GM18505 (cell line): ENCODE measurements at regions not wholly inside any gene's neighbourhood (a gene's known extent, or its start where the extent isn't known, plus 50 kb on each side); places are given as distances from the start of the nearest gene placed in this dataset.
"Not testable (repeated sequence)": the region's sequence is repeated elsewhere in the genome, so short reads cannot be mapped to it uniquely, and the experiment has no call there.

Experiments
- ATAC-seq: cut with Tn5 transposase; IDR thresholded peaks from one replicate; pipeline ENCODE4 v1.9.1; 2021; ENCODE audit not compliant: unreplicated experiment
- POLR2A ChIP-seq: IDR thresholded peaks from 4 replicates; pipeline ENCODE4 v1.6.1; 2011; ENCODE audit warnings: borderline replicate concordance; ENCODE audit not compliant: insufficient read depth, insufficient read length; ENCODE audit errors: extremely low read depth

GRCh38 chr15:60257591-60258159 is 140.1 kb downstream of the ANXA2 start:
- no peak for ATAC-seq
- TF ChIP-seq POLR2A, result no peak

- ATAC-seq, result no peak
- no peak for TF ChIP-seq POLR2A
Measured at GRCh38 chr15:60259469-60259868, 138.3 kb downstream of the ANXA2 start.

GRCh38 chr15:60264088-60264487 is 133.7 kb downstream of the ANXA2 start:
- no peak for ATAC-seq
- TF ChIP-seq POLR2A, result no peak

- TF ChIP-seq POLR2A, result no peak
Measured at GRCh38 chr15:60264566-60264965, 133.2 kb downstream of the ANXA2 start.

DNA sequence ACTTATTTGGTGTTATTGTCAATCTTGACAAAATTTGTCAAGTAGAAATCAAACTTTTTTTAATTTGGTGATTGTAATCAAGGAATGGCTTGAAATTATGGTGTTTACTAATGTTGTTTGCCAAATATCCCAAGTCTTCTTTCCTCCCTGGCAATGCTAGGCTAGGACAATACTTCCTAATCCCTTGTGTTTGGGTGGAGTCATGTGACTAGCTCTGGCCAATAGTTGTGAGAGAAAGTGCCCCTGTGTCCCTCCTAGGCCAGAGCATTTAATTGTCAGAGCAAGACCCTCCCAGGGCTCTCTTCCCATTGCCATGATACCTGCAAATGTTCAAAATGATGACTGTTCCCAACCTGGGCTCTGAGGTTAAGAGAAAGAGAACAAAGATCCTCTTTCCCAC is 132.7 kb downstream of the ANXA2 start:
- no peak for ATAC-seq
- TF ChIP-seq POLR2A, result no peak

More at GRCh38 chr15:60264566-60264965, 133.2 kb downstream of the ANXA2 start:
- no peak for ATAC-seq

DNA sequence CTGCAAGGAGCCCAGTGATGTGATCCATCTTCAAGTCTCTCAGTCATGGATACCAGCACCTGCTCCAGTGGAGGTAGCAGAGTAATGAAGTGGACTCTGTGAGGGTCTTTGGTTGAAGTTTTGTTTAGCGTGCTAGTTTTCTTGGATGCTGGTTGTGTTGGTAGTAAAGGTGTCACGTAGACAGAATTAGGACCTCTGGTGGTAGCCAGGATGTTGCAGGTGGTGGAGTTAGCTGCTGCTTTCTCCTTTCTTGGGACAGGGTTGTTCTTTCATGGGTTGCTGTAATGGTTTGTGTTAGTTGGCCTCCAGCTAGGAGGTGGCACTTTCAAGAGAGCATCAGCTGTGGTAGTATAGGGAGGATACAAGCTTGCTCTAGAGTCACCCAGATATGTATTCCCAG is 125.2 kb downstream of the ANXA2 start:
- no peak for TF ChIP-seq POLR2A
- ATAC-seq, result no peak

- ATAC-seq, result no peak
- TF ChIP-seq POLR2A, result no peak
Measured at GRCh38 chr15:60275624-60276023, 122.2 kb downstream of the ANXA2 start.

- no peak for ATAC-seq
- TF ChIP-seq POLR2A, result no peak
Measured at GRCh38 chr15:60278879-60279278, 118.9 kb downstream of the ANXA2 start.

DNA sequence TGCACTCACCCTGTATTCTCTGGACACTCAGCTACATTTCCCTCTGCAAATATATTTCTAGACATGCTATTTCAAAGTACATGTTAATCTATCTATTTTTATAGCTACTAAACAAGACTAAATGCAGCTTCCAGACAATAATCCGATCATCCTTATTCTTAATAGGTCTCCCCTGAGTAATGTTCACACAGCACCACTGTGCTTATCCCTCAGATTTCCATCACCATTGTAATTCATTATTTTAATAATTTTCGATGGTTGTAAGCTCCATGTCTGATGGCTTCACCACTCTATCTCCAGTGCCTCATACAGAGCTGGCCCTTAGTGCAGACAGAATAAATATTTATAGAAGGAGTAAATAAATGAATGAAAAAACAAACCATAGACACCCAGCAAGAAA is 117.5 kb downstream of the ANXA2 start:
- no peak for TF ChIP-seq POLR2A
- no peak for ATAC-seq

DNA sequence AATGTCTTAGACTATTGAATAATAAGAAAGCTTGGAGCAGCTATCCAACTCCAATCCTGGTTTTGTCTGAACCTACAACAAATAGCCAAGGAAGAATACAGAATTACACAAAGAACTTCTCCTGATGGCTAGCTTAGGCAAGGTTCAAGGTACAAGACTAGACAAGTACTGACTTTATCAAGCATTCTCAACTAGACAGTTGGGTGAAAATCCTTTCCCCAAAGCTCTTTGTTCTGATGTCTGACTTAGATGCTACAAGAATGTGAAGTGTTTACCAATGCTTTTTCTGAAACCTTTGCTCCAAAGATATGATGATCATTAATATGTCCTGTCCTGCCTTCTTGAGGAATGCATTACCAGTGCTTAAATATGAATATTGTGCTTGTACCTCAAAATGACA is 113.8 kb downstream of the ANXA2 start:
- no peak for TF ChIP-seq POLR2A
- no peak for ATAC-seq

DNA sequence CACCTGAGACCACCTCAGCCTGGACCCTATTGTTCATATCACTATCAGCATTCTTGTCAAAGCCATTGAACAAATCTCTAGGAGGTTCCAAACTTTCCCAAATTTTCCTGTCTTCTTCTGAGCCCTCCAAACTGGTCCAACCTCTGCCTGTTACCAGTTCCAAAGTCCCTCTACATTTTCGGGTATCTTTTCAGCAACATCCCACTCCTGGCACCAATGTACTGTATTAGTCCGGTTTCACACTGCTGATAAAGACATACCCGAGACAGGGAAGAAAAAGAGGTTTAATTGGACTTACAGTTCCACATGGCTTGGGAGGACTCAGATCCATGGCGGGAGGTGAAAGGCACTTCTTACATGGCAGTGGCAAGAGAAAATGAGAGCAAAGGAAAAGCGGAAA is 101.9 kb downstream of the ANXA2 start:
- ATAC-seq, result not testable (repeated sequence)

DNA sequence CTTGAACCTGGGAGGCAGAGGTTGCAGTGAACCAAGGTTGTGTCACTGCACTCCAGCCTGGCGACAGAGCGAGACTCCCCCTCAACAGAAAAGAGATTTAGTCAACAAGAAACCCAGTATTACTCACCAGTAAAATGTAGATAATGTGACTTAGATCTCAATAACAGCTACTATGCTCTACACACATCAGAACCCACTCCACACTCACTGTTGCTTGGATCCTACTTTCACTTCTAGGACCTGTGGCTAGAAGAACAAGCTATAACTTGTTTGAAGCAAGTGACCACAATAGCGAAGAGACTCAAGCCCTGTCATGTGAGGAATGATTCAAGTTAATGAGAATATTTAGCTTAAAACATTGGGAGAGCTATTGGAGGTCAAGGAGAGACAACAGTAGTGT is 100.7 kb downstream of the ANXA2 start:
- ATAC-seq, result no peak
- no peak for TF ChIP-seq POLR2A
